HCT116 (cell line): ENCODE measurements at regions not wholly inside any gene's neighbourhood (a gene's known extent, or its start where the extent isn't known, plus 50 kb on each side); places are given as distances from the start of the nearest gene placed in this dataset.

Experiments
- CEBPB ChIP-seq: IDR thresholded peaks from 2 replicates; pipeline ENCODE4 v1.6.1; 2012; ENCODE audit warnings: low read depth
- EGR1 ChIP-seq: IDR thresholded peaks from 2 replicates; pipeline ENCODE4 v1.6.1; 2012; ENCODE audit warnings: low read depth
- EZH2phosphoT487 ChIP-seq: fragments of 200-600 bp; IDR thresholded peaks from 2 replicates; pipeline ENCODE4 v1.6.1; 2018; ENCODE audit warnings: antibody characterized with exemption, borderline replicate concordance
- FOSL1 ChIP-seq: IDR thresholded peaks from 2 replicates; pipeline ENCODE4 v1.6.1; 2012; ENCODE audit warnings: low read depth
- POLR2A ChIP-seq: IDR thresholded peaks from 2 replicates; pipeline ENCODE4 v1.7.0; 2011; ENCODE audit warnings: borderline replicate concordance; ENCODE audit not compliant: insufficient read depth, insufficient read length; ENCODE audit errors: extremely low read depth
- POLR2AphosphoS5 ChIP-seq: IDR thresholded peaks from 2 replicates; pipeline ENCODE4 v1.6.1; 2011; ENCODE audit warnings: mild to moderate bottlenecking, low read depth, low read length, moderate library complexity
- RAD21 ChIP-seq: IDR thresholded peaks from 2 replicates; pipeline ENCODE4 v1.6.1; 2012; ENCODE audit warnings: low read depth, mild to moderate bottlenecking
- SP1 ChIP-seq: IDR thresholded peaks from 2 replicates; pipeline ENCODE4 v1.6.1; 2012; ENCODE audit warnings: low read depth
- SRF ChIP-seq: IDR thresholded peaks from 2 replicates; pipeline ENCODE4 v1.6.1; 2012; ENCODE audit warnings: low read depth
- TCF7L2 ChIP-seq: IDR thresholded peaks from 2 replicates; pipeline ENCODE4 v1.7.0; 2011; ENCODE audit warnings: borderline replicate concordance, inconsistent platforms; ENCODE audit not compliant: insufficient read depth, insufficient read length; ENCODE audit errors: extremely low read depth
- ZFX ChIP-seq: fragments of 450-650 bp; IDR thresholded peaks from 2 replicates; pipeline ENCODE4 v1.6.1; 2017
- TF ChIP-seq, protein P1 (sequence below), 3 experiments: fragments of 200-600 bp in 1 of 3; sonication (generic) in 1 of 3; IDR thresholded peaks in 2 of 3; conservative IDR thresholded peaks in 1 of 3; 2 replicates each; pipeline ENCODE4 v1.5.1; 2012 to 2017; ENCODE audit warnings: low read depth in 2 of 3, low read length in 2 of 3, antibody characterized with exemption in 1 of 3, borderline replicate concordance in 1 of 3, control low read depth in 1 of 3, mild to moderate bottlenecking in 1 of 3, mixed read lengths in 1 of 3, mixed run types in 1 of 3, moderate library complexity in 1 of 3; ENCODE audit not compliant: insufficient read depth in 1 of 3

- TF ChIP-seq CEBPB: no peak
- no peak for TF ChIP-seq SRF
- TF ChIP-seq, protein P1, sequence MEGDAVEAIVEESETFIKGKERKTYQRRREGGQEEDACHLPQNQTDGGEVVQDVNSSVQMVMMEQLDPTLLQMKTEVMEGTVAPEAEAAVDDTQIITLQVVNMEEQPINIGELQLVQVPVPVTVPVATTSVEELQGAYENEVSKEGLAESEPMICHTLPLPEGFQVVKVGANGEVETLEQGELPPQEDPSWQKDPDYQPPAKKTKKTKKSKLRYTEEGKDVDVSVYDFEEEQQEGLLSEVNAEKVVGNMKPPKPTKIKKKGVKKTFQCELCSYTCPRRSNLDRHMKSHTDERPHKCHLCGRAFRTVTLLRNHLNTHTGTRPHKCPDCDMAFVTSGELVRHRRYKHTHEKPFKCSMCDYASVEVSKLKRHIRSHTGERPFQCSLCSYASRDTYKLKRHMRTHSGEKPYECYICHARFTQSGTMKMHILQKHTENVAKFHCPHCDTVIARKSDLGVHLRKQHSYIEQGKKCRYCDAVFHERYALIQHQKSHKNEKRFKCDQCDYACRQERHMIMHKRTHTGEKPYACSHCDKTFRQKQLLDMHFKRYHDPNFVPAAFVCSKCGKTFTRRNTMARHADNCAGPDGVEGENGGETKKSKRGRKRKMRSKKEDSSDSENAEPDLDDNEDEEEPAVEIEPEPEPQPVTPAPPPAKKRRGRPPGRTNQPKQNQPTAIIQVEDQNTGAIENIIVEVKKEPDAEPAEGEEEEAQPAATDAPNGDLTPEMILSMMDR (IDR thresholded peaks at IDR 0.05 in 2 of 3, conservative IDR thresholded peaks at IDR 0.05 in 1 of 3; ENCODE audit: borderline replicate concordance in 1 of 3, insufficient read depth in 1 of 3, low read depth in 2 of 3, low read length in 2 of 3): no peak
- TF ChIP-seq SP1: no peak
- TF ChIP-seq EGR1: no peak
- TF ChIP-seq POLR2A: no peak
- TF ChIP-seq TCF7L2: no peak
- no peak for TF ChIP-seq POLR2AphosphoS5
- TF ChIP-seq EZH2phosphoT487: no peak
- no peak for TF ChIP-seq RAD21
- TF ChIP-seq ZFX: no peak
- TF ChIP-seq FOSL1: no peak
These were observed 336.8 kb downstream of the MYCN start for GRCh38 chr2:16277117-16277516.
